Pancreas (tissue), 10 donors: ENCODE measurements at regions not wholly inside any gene's neighbourhood (a gene's known extent, or its start where the extent isn't known, plus 50 kb on each side); places are given as distances from the start of the nearest gene placed in this dataset.

Experiments
- ATAC-seq, 4 donors: fragments of 200-7000 bp; cut with Tn5 transposase; one replicate each; pipeline versions ENCODE4 v1.8.0 to v1.9.1; 2020; ENCODE audit warnings: mild to moderate bottlenecking in 4 of 4, moderate library complexity in 4 of 4
- DNase-seq, 6 donors: peaks; one replicate each; pipeline ENCODE4 v3.0.0-alpha.2; 2020
- FAIRE-seq: peaks from 2 replicates; lab custom pipeline; 2012; peaks lifted over from hg19 to GRCh38; lab: Jason Lieb, UNC
- H3K27ac ChIP-seq, 4 donors: fragments of 200-600 bp; sonication (generic); 1 replicate in 3 of 4; 2 replicates in 1 of 4; pipeline versions ENCODE4 v1.5.0 to v1.8.0; 2020
- H3K27me3 ChIP-seq, 4 donors: fragments of 200-600 bp; one replicate each; pipeline ENCODE4 v1.8.0; 2021
- H3K36me3 ChIP-seq, 3 donors: fragments of 200-600 bp; sonication (generic) in 1 of 3; one replicate each; pipeline versions ENCODE4 v1.5.0 to v1.8.0; 2020 to 2021
- H3K4me1 ChIP-seq, 3 donors: fragments of 200-600 bp; one replicate each; pipeline ENCODE4 v1.8.0; 2021
- H3K4me3 ChIP-seq, 4 donors: fragments of 200-600 bp; sonication (generic) in 2 of 4; one replicate each; pipeline versions ENCODE4 v1.5.0 to v1.8.0; 2020 to 2021
- H3K9me3 ChIP-seq, 4 donors: fragments of 200-600 bp; one replicate each; pipeline ENCODE4 v1.8.0; 2021
- CTCF ChIP-seq, 4 donors: fragments of 200-600 bp; sonication (generic) in 3 of 4; IDR thresholded peaks; one replicate each; pipeline versions ENCODE4 v1.5.0 to v1.8.0; 2021; ENCODE audit warnings: antibody characterized with exemption in 4 of 4
- WGBS, 2 donors: extraction: QIAGEN DNeasy Blood & Tissue Kit; methylation state at CpG; one replicate each; pipeline ENCODE4 v1.1.7; 2013; 5-methylcytosine and 5-hydroxymethylcytosine counted together
- intact Hi-C, 3 donors: fragments of 100-400 bp; cut with DNase I; formaldehyde crosslinking; loops; one replicate each; pipeline versions ENCODE4 v1.11.1 to v1.14.2; 2022
- donor health status: healthy with polysubstance abuse.
- donor health status: DM: no; HTN: no; CAD: no; lungs with moderate emphysema.
- donor health status: DM: no; HTN: no; CAD: no.
- donor health status: control.
- donor health status: control.
- donor health status: Bipolar disorder and iron deficiency.
- donor health status: DM: yes; HTN: yes; CAD: no.
- donor health status: DM: no; HTN: no; CAD: no.
- donor health status: DM: no; HTN: no; CAD: no.
- donor health status: DM: yes; HTN: yes; CAD: no.

- no peak for TF ChIP-seq CTCF (IDR thresholded peaks at IDR 0.05)
- DNase-seq, result peak in 1 of 6 donors; percentile 20
- FAIRE-seq, result no peak
- Histone ChIP-seq H3K27ac (no peak overlapping the region), H3K27me3 (no peaks in the 10 kb centered on the region), H3K4me1 (no peaks in the 10 kb centered on the region), H3K4me3 (no peak overlapping the region), H3K9me3 (no peaks in the 10 kb centered on the region), H3K36me3 (no peaks in the 10 kb centered on the region)
- intact Hi-C loops, result no loop called here
- 69 to 72% methylated on average over 16 of the region's 16 CpGs for WGBS, 2 donors
- no peak for ATAC-seq
Observed at GRCh38 chr16:86910161-86910769, 331.9 kb downstream of the FOXL1 start.

GRCh38 chr16:86911437-86911958 is 333.1 kb downstream of the FOXL1 start:
- TF ChIP-seq CTCF (IDR thresholded peaks at IDR 0.05), result no peak
- H3K27me3 ChIP-seq, result no peaks in the 10 kb centered on the region
- no peak overlapping the region for H3K4me3 ChIP-seq
- intact Hi-C loops, result no loop called here
- ATAC-seq, result no peak
- no peaks in the 10 kb centered on the region for H3K4me1 ChIP-seq
- no peak for FAIRE-seq
- H3K36me3 ChIP-seq, result no peaks in the 10 kb centered on the region
- 74 to 83% methylated on average over 4 of the region's 4 CpGs for WGBS, 2 donors
- no peaks in the 10 kb centered on the region for H3K9me3 ChIP-seq
- DNase-seq, result no peak
- H3K27ac ChIP-seq, result no peak overlapping the region

- TF ChIP-seq CTCF (IDR thresholded peaks at IDR 0.05), result no peak
- Histone ChIP-seq H3K27ac (no peak overlapping the region), H3K9me3 (no peaks in the 10 kb centered on the region), H3K27me3 (no peaks in the 10 kb centered on the region), H3K4me3 (no peak overlapping the region), H3K4me1 (no peaks in the 10 kb centered on the region), H3K36me3 (no peaks in the 10 kb centered on the region)
- intact Hi-C loops, result no loop called here
- ATAC-seq (no peak), DNase-seq (no peak), FAIRE-seq (no peak)
- WGBS, 2 donors, result 84 to 91% methylated on average over 7 of the region's 7 CpGs
Observed at GRCh38 chr16:86913886-86914285, 335.5 kb downstream of the FOXL1 start.

- WGBS, 2 donors, result 46 to 51% methylated on average over 18 of the region's 18 CpGs
- Histone ChIP-seq H3K4me1 (no peaks in the 10 kb centered on the region), H3K4me3 (no peak overlapping the region), H3K36me3 (no peaks in the 10 kb centered on the region), H3K9me3 (no peaks in the 10 kb centered on the region), H3K27me3 (no peaks in the 10 kb centered on the region), H3K27ac (no peak overlapping the region)
- FAIRE-seq, result no peak
- no peak for ATAC-seq
- no peak for TF ChIP-seq CTCF (IDR thresholded peaks at IDR 0.05)
- intact Hi-C loops, result no loop called here
- peak in 1 of 6 donors; percentile 35 for DNase-seq
Observed at GRCh38 chr16:86914876-86915717, 336.7 kb downstream of the FOXL1 start.
